CD4-positive, alpha-beta T cell treated with Interleukin-15 for 1 hour (primary cell): ENCODE measurements at regions not wholly inside any gene's neighbourhood (a gene's known extent, or its start where the extent isn't known, plus 50 kb on each side); places are given as distances from the start of the nearest gene placed in this dataset.
"Not testable (repeated sequence)": the region's sequence is repeated elsewhere in the genome, so short reads cannot be mapped to it uniquely, and the experiment has no call there.

Source experiments
- DNase-seq: peaks from one replicate; pipeline ENCODE4 v3.0.0-alpha.2; 2020

GRCh38 chr4:14336656-14337055 lies 665.6 kb upstream of the CPEB2 start:
- DNase-seq, result no peak

DNA sequence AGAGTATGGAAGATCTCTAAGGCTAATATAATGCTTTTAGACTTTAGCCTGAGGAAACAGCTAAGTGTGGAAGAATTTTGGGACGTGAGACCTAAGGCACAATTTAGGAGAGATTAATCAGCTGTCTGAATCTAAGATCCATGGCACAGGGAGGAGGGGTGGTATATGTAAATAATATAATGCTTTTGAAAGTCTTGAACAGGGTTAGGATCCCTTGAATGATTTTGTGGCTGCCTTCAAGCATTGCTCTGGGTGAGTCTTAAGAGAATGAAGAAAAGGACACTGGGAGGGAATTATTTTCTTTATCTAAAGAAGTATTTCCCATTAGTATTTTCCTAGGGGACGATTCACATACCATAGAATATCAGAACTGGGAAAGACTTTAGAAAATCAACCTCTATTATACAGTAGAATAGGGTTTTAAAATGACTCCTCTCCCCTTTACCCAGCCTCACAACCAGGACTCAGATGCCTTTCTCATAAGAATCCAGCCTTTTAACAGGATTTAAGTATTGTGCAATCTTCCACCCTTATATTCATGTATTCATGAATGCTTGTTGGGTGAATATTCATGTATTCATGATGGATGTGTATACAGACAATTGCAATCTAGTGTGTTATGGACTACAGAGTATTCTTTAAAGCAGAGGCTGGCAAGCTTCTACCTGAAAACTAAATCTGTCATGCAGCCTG lies 664.2 kb upstream of the CPEB2 start:
- no peak for DNase-seq

- DNase-seq, result no peak
Observed at GRCh38 chr4:14338585-14339265, 663.6 kb upstream of the CPEB2 start.

- DNase-seq, result no peak
Observed at GRCh38 chr4:14339715-14340114, 662.6 kb upstream of the CPEB2 start.

- no peak for DNase-seq
Observed at GRCh38 chr4:14340321-14340720, 662.0 kb upstream of the CPEB2 start.

GRCh38 chr4:14343961-14344360 lies 658.3 kb upstream of the CPEB2 start:
- DNase-seq, result no peak

GRCh38 chr4:14345356-14345775 lies 656.9 kb upstream of the CPEB2 start:
- DNase-seq, result peak; percentile 49

- DNase-seq, result no peak
Observed at GRCh38 chr4:14347526-14347925, 654.8 kb upstream of the CPEB2 start.

DNA sequence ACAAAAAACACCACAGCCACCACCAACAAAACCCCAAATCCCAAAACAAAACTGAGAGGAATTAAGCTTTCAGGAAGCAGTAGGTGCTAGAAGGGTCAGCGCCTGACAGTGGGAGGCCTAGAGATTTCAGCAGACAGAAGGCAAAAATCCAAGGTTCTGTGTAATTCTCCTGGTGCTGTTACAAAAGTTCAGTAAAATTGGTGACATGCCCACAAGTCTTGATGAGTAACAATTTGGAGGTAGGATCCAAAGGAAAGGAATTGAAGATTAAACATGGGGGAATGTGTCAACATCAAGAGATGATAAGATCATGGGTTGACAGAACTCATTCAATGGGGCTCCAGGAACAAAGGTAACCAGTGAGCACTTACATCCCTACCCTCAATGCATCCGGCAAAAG lies 653.8 kb upstream of the CPEB2 start:
- DNase-seq, result no peak

DNA sequence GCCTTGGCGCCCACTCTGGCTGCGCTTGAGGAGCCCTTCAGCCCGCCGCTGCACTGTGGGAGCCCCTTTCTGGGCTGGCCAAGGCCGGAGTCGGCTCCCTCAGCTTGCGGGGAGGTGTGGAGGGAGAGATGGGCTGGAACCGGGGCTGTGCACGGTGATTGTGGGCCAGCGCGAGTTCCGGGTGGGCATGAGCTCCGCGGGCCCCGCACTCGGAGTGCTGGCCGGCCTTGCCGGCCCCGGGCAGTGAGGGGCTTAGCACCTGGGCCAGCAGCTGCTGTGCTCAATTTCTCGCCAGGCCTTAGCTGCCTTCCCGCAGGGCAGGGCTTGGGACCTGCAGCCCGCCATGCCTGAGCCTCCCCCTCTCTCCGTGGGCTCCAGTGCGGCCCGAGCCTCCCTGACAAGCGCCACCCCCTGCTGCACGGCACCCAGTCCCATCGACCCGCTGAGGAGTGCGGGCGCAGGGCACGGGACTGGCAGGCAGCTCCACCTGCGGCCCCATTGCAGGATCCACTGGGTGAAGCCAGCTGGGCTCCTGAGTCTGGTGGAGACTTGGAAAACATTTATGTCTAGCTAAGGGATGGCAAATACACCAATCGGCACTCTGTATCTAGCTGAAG lies 643.6 kb upstream of the CPEB2 start:
- not testable (repeated sequence) for DNase-seq

DNA sequence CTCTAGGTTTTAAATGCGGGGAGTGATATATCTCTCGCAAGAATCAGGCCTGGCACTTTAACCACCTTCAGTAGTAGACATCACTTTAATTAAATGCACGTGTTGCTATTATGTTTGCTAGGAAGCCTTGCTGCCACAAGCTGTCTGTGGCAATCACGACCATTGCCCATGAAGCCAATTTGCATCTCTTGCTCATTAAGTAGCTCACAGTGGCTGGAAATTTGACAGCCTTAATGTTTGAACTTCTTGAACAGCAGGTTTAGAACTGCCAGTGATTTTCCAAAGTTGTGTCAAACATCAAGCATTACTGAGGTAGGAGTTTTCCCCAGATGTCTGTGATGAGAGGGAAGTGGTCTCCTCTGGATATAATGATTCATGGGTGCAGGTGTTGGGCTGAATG lies 642.3 kb upstream of the CPEB2 start:
- DNase-seq, result no peak

GRCh38 chr4:14361084-14361483 lies 641.2 kb upstream of the CPEB2 start:
- DNase-seq, result no peak

DNA sequence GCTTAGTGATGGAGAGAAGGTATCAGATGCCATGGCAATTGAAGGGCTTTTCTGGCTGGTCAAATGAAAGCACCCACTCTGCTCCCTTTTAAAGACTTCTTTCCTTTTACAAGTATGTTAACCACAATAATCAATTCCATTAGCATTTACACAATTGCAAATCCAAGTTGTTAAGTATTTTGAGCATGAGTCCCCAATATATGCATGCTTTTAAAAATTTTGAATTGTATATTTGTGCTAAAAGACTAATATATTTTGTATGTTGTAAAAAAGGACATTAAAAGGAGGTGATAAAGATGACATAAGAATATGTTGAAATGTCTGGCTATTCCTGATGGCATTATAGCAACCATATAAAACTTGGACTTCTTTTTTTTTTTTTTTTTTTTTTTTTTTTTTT lies 639.9 kb upstream of the CPEB2 start:
- DNase-seq, result no peak

GRCh38 chr4:14364953-14365536 lies 637.2 kb upstream of the CPEB2 start:
- DNase-seq, result no peak

DNA sequence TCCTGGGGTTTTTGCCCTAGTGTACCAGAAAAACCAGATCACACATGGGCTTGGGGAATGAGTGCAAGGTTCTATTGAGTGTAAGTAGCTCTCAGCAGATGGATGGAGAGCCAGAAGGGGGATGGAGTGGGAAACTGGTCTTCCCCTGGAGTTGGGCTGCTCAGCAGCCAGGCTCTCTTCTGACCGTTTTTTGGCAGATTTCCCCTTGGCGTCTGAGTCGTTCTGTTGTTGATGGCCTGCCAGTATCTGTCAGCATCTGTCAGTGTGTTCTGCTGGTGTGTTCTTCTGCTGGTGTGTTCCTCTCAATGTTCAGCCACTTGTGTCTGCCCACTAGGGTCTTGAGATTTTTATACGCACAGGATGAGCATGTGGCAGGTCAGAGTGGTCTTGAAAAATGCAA lies 633.9 kb upstream of the CPEB2 start:
- DNase-seq, result no peak

DNA sequence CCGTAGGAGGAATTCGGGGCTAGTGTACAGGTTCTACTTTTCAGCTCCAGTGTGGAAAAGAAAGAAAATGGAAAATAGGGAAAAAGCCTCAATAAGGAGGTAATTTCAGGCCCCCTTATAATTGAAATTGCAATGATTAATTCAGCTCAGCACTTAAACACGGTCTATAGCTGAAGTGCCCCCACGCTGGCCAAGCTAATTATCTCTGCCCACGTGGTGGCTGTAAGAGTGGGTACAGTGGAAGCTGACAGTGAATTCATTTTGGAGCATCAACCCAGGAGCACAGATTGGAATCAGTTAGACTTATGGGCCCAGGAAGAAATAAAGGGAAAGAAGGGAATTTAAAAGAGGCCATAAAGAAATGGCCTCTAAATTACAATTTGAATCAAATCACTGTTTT lies 631.1 kb upstream of the CPEB2 start:
- no peak for DNase-seq

GRCh38 chr4:14375816-14376215 lies 626.5 kb upstream of the CPEB2 start:
- no peak for DNase-seq

DNA sequence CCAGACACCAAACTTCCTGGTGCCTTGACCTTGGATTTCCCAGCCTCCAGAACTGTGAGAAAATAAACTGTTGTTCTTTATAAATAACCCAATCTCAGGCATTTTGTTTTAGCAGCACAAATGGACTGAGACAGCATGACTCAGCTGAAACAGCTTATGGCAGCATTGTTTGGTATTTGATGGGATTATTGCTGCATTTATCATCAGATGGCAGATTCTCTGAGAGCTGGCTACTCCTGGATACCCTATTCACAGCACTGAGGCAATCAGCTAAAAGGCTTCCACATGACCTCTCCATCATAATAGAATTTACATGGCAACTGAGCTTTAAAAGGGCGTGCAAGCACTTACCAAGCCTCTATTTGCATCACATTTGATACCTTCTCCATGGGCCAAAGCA lies 623.1 kb upstream of the CPEB2 start:
- no peak for DNase-seq

DNA sequence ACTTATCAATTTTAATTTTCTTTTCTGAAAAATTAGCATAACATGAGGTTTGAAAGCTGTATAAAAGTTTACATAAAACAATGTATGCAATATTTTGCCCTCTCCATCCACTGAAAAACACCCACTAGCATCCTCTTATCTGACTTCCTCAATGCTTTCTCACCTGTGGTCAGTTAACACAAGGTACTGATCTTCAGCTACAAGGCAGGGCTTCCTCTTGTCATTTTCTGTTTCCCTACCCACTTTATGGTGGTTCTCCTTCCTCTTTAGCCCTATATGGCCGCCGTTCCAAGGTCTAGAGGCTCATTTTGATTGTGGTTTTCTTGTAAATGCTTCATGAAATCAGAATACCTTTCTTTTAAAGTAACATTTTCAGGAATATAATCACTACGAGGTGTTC lies 618.6 kb upstream of the CPEB2 start:
- no peak for DNase-seq

GRCh38 chr4:14384824-14385223 lies 617.5 kb upstream of the CPEB2 start:
- DNase-seq, result no peak

GRCh38 chr4:14386196-14386595 lies 616.1 kb upstream of the CPEB2 start:
- DNase-seq, result no peak

DNA sequence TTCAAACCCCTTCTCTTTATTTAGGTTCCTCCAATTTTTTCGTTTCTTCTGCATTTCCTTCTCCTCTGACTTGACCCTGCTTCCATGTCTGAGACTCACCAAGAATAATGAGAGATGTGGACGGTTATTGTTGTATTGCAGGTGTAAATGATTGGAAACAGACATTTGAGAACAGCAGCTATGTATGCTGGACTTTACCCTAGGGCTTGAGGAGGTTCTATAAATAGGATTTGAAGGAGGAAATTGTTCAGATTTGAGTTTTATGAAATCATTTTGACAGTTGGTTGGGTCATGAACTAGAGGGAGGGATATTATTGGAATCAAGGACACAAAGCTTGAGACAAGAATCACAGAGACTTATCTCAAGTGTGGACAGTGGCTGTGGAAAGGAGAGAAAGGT lies 614.6 kb upstream of the CPEB2 start:
- DNase-seq, result no peak

DNA sequence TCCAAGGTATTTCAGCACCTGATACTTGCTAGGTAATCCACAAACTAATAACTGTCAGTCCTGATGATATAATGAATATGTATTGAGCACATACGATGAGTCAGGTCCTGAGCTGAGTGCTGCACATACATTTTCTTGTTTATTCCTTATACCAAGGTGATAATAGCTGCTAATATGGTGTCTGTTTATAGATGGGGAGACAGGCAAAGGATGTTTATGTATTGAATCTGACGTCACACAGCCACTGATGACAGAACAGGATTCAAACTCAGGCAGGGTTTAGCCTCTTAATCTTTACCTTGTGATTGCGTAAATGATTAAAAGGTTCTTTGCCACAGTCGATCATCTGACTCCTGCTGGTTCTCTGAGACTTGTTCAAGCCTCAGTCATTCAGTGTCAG lies 609.9 kb upstream of the CPEB2 start:
- no peak for DNase-seq

- no peak for DNase-seq
Observed at GRCh38 chr4:14396183-14396582, 606.1 kb upstream of the CPEB2 start.
